NOMO-1 (cell line): ENCODE measurements at regions not wholly inside any gene's neighbourhood (a gene's known extent, or its start where the extent isn't known, plus 50 kb on each side); places are given as distances from the start of the nearest gene placed in this dataset.
"Not testable (repeated sequence)": the region's sequence is repeated elsewhere in the genome, so short reads cannot be mapped to it uniquely, and the experiment has no call there.

Source experiments
- DNase-seq, 2 experiments: peaks; one replicate each; lab custom pipeline; 2025; ENCODE audit not compliant: unreplicated experiment in 2 of 2; lab: John Stamatoyannopoulos, UW

DNA sequence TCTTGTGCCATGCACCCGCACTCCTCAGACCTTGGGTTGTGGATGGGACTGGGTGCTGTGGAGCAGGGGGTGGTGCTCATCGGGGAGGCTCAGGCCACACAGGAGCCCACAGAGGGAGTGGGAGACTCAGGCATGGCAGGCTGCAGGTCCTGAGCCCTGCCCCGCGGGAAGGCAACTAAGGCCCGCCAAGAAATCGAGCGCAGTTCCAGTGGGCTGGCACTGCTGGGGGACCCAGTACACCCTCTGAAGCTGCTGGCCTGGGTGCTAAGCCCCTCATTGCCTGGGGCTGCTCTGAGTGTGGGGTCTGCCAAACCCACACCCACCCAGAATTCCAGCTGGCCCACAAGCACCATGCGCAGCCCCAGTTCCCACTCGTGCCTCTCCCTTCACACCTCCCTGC lies 450.5 kb upstream of the FGF16 start:
- no peak for DNase-seq

DNA sequence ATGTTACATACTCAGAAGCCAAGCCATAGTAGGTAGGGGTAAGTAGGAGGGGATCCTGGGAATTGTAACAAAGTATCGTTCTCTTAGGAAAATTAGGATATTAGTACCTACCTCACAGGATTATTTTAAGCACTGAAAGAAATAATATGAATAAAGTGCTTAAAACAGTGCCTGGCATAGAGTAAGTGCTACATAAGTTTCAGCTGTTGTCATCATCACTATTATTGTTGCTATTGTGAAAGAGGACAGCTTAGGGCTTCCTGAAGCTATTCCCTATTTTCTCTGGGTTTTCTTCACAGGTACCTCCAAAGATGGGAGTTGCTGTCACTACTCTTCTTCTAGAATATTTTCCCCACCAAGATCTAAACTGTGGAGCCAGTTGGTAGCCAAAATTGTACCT lies 443.7 kb upstream of the FGF16 start:
- no peak for DNase-seq

GRCh38 chrX:77003956-77004355 lies 443.2 kb upstream of the FGF16 start:
- no peak for DNase-seq

DNA sequence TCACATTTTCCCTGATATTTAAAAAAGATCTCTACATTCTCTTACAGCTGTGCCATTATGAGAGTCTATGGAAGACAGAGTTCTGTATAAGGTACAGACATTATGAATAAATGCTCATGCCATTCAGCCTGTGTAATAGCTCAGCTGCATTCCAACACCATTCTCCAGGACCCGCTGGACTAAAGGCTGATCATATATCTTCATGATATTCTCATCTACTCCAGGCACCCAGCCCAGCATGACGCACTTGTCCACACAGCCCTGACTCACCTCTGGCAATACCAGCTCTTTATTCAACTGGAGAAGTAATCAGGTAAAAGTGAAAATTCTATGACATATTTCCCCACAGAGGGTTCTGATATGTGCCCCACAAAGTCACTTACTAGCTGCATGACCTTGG lies 437.5 kb upstream of the FGF16 start:
- DNase-seq, result no peak

- no peak for DNase-seq
Observed at GRCh38 chrX:77014377-77015372, 432.5 kb upstream of the FGF16 start.

DNA sequence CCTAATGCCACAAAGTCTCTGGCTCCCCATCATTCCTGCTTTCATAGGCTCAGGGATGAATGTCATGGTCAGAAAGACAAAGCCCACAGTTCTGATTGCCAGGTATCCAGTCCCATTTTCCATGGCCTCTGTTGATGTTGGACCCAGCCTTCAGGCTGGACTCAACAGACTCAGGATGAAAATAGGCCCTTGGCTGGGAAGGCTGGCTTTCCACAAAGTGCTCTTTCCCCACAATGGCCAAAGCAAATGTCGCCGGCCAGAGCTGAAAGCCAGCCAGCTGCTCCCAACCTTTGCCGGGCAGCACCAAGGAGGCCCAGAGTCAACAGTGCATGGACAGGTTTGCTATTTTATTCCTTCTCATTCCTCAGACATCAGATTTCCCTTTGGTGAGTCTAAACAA lies 430.1 kb upstream of the FGF16 start:
- no peak for DNase-seq

DNA sequence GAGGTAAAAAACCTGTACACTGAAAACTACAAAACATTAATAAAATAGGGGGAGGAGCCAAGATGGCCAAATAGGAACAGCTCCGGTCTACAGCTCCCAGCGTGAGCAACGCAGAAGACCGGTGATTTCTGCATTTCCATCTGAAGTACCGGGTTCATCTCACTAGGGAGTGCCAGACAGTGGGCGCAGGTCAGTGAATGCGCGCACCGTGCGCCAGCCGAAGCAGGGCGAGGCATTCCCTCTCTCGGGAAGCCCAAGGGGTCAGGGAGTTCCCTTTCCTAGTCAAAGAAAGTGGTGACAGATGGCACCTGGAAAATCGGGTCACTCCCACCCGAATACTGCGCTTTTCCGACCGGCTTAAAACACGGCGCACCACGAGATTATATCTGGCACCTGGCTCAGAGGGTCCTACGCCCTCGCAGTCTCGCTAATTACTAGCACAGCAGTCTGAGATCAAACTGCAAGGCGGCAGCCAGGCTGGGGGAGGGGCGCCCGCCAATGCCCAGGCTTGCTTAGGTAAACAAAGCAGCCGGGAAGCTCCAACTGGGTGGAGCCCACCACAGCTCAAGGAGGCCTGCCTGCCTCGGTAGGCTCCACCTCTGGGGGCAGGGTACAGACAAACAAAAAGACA lies 400.9 kb upstream of the FGF16 start:
- DNase-seq, result not testable (repeated sequence)

DNA sequence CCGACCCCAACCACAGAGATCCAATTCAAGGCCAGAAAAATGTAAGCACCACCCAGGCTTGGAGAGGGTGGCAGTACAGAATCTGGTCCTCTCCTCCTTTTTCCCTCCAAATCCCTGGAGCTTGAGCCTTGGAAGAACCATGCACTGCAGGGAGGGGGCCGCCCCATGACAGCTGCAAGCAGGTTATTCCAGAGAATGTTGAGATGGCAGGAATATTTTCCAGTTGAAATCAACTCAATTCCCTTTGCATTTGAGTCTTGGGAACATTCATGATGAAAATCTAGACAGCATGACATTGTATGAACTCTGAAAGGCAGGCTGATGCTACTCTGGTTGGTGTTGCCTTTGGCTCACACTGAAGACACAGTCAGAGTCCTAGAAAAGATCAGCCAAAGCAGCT lies 386.6 kb upstream of the FGF16 start:
- DNase-seq, result no peak

- no peak for DNase-seq
Observed at GRCh38 chrX:77061022-77061421, 386.2 kb upstream of the FGF16 start.

- no peak for DNase-seq
Observed at GRCh38 chrX:77061545-77061944, 385.6 kb upstream of the FGF16 start.

DNA sequence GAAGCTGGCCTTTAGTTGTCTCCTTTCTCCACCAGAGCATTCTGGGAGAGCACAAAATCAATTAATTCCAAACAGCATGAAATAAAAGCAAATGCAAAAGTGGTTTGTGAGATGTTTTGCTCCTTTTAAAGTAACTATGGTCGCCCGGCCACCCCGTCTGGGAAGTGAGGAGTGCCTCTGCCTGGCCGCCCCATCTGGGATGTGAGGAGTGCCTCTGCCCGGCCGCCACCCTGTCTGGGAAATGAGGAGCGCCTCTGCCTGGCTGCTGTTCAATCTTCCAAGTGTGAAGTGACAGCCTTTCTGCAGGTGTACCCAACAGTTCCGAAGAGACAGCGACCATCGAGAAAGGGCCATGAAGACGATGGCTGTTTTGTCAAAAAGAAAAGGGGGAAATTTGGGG lies 381.3 kb upstream of the FGF16 start:
- no peak for DNase-seq

GRCh38 chrX:77070202-77070918 lies 376.8 kb upstream of the FGF16 start:
- peak in 1 of 2 experiments; percentile 15 for DNase-seq

GRCh38 chrX:77076896-77077295 lies 370.3 kb upstream of the FGF16 start:
- no peak for DNase-seq

GRCh38 chrX:77081237-77081636 lies 366.0 kb upstream of the FGF16 start:
- DNase-seq, result not testable (repeated sequence)

- no peak for DNase-seq
Observed at GRCh38 chrX:77085372-77085771, 361.8 kb upstream of the FGF16 start.

DNA sequence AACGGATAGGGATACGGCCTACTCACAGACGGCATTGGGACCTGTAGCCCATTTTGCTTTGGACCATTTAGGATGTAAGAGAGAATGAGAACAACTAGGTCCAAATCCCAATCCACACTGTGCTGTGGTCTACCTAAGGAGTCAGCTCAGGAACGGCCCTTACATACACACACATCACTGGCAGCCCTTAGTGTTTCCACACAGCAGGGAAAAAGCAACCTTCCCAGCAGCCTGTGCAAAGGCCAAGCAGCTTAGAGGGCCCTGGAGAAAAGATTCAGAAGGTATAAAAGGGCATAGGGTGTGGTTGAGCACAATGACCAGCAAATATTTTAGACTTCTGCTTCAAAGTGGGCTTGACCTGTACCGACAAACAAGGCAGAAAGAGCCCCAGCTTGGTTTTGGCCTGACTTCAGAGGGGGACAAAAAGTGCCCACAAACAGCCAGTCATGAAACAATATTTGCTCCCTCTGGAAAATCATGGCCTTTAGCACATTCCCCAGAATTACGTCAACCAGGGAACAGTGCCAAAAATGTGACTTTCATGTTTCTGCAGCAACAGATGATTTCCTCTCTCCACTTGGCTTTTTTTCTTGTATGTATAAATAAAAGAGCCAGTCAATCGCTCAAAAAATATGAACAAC lies 359.5 kb upstream of the FGF16 start:
- no peak for DNase-seq

- no peak for DNase-seq
Observed at GRCh38 chrX:77088233-77088632, 359.0 kb upstream of the FGF16 start.

DNA sequence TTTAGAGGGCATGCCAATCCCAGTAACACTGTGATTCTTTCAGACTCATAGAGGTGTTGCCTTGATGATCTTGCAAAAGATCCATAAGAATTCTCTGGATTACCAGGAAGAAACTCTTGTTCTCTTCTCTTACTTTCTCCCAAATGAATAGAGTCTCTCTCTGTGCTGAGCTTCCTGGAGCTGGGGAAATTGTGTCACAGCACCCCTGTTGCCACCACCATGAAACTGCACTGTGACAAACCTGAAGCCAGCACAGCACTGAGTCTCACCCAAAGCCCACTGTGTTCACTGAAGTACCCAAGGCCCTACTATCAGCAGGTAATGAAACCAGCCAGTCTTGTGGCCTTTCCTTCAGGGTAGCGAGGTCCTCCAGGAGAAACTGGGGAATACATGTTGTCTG lies 332.7 kb upstream of the FGF16 start:
- DNase-seq, result no peak

DNA sequence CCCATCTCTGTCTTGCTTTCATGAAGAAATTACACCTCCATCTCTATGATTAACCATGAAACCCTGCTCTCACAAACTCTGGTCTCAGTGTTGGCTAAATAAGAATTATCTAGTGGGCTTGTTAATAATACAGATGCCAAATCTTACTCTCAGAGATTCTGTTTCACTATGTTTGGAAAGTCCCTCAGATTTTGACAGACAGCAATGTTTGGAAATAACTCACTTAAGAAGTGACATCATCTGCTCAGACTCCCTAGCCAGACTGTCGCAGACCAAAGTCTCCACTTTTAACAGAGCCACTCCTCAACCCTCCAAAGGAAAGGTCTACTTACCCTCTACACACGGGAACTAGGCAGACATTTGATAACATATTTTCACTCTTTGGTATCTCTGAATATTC lies 328.5 kb upstream of the FGF16 start:
- DNase-seq, result no peak

DNA sequence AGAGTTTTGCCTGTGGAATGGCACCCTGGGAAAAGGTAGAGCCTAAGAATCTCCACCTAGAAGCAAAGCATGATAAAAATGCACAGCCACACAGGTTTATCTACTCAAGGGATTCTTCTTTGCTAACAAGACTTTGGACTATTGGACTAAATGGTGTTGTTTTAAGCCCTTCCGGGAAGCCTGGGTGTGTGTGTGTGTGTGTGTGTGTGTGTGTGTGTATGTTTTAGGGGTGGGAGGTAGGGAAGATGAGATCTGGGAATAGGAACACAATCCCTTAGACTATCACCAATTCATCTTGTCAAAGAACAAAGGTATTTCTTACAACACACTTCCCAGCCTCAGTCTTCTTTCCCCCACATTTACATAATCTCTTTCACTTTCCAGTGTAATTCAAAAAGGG lies 327.5 kb upstream of the FGF16 start:
- no peak for DNase-seq

GRCh38 chrX:77123917-77124316 lies 323.3 kb upstream of the FGF16 start:
- DNase-seq, result not testable (repeated sequence)
